IMR-90 (cell line): ENCODE measurements at regions not wholly inside any gene's neighbourhood (a gene's known extent, or its start where the extent isn't known, plus 50 kb on each side); places are given as distances from the start of the nearest gene placed in this dataset.

ENCODE experiments used
- ATAC-seq: fragments of 200-7000 bp; cut with Tn5 transposase; 2 replicates; pipeline ENCODE4 v1.9.1; 2020; ENCODE audit warnings: low read depth, mild to moderate bottlenecking, moderate library complexity
- BruUV-seq: library from RNA; stranded (reverse); fragments of 400-500 nt; replicated peaks from 2 replicates; lab custom pipeline; 2021; lab: Mats Ljungman, UMichigan
- CTCF ChIA-PET: fragments of 300-600 bp; formaldehyde crosslinking; extraction: SDS; loops from one replicate; lab custom pipeline; 2021; ENCODE audit warnings: antibody characterized with exemption; lab: Yijun Ruan, JAX
- POLR2A ChIA-PET: fragments of 300-600 bp; sonication (Branson Sonifier 250); formaldehyde crosslinking; loops from one replicate; lab custom pipeline; 2022; ENCODE audit warnings: antibody characterized with exemption; ENCODE audit not compliant: unreplicated experiment; lab: Charles Lee
- DNase-seq: peaks from one replicate; pipeline ENCODE4 v3.0.0; 2013
- H2AFZ ChIP-seq: replicated peaks from 2 replicates; pipeline ENCODE3; 2013; ENCODE audit warnings: low read length, mild to moderate bottlenecking; ENCODE audit not compliant: poor library complexity
- H2AK5ac ChIP-seq: 2 replicates; pipeline ENCODE4 v1.6.1; 2013; ENCODE audit warnings: low read depth, low read length, inconsistent platforms
- H2AK9ac ChIP-seq: replicated peaks from 2 replicates; pipeline ENCODE3; 2013; ENCODE audit warnings: mild to moderate bottlenecking, low read depth, low read length, moderate library complexity; ENCODE audit not compliant: poor library complexity
- H2BK120ac ChIP-seq: 2 replicates; pipeline ENCODE4 v1.6.1; 2013; ENCODE audit warnings: low read depth, low read length, inconsistent platforms
- H2BK15ac ChIP-seq: 3 replicates; pipeline ENCODE4 v1.6.1; 2013; ENCODE audit warnings: low read depth, low read length, inconsistent platforms
- H2BK20ac ChIP-seq: 2 replicates; pipeline ENCODE4 v1.6.1; 2013; ENCODE audit warnings: low read depth, mild to moderate bottlenecking, inconsistent platforms, low read length, moderate library complexity
- H2BK5ac ChIP-seq: 2 replicates; pipeline ENCODE4 v1.6.1; 2013; ENCODE audit warnings: mild to moderate bottlenecking, low read depth, low read length, inconsistent platforms; ENCODE audit not compliant: poor library complexity, severe bottlenecking
- H3K14ac ChIP-seq: replicated peaks from 2 replicates; pipeline ENCODE4 v1.6.1; 2013; ENCODE audit warnings: low read depth, low read length, inconsistent platforms
- H3K18ac ChIP-seq: 2 replicates; pipeline ENCODE4 v1.6.1; 2013; ENCODE audit warnings: low read depth, low read length, control low read depth
- H3K23ac ChIP-seq: 2 replicates; pipeline ENCODE4 v1.6.1; 2013; ENCODE audit warnings: low read depth, low read length, inconsistent platforms
- H3K27ac ChIP-seq: 2 replicates; pipeline ENCODE4 v1.5.1; 2013; ENCODE audit warnings: mild to moderate bottlenecking, control low read depth, low read length; ENCODE audit not compliant: insufficient read depth
- H3K27me3 ChIP-seq: 2 replicates; pipeline ENCODE4 v1.6.1; 2013; ENCODE audit warnings: low read length; ENCODE audit not compliant: control insufficient read depth, insufficient read depth
- H3K36me3 ChIP-seq: 2 replicates; pipeline ENCODE4 v1.6.1; 2013; ENCODE audit warnings: low read length, mixed read lengths; ENCODE audit not compliant: control insufficient read depth, insufficient read depth
- H3K4ac ChIP-seq: 2 replicates; pipeline ENCODE4 v1.6.1; 2013; ENCODE audit warnings: low read depth, low read length, inconsistent platforms
- H3K4me1 ChIP-seq: 2 replicates; pipeline ENCODE4 v1.6.1; 2013; ENCODE audit warnings: low read length, mixed read lengths; ENCODE audit not compliant: control insufficient read depth, insufficient read depth
- H3K4me2 ChIP-seq: 2 replicates; pipeline ENCODE4 v1.6.1; 2013; ENCODE audit warnings: low read depth, mild to moderate bottlenecking, control low read depth, low read length, moderate library complexity
- H3K4me3 ChIP-seq: 2 replicates; pipeline ENCODE4 v1.5.1; 2013; ENCODE audit warnings: low read depth, mild to moderate bottlenecking, control low read depth, low read length, moderate library complexity; ENCODE audit not compliant: insufficient read depth
- H3K56ac ChIP-seq: 2 replicates; pipeline ENCODE4 v1.6.1; 2013; ENCODE audit warnings: low read length, inconsistent platforms; ENCODE audit not compliant: insufficient read depth; ENCODE audit errors: extremely low read depth
- H3K79me1 ChIP-seq, 2 experiments: 2 replicates each; pipeline ENCODE4 v1.6.1; 2013; ENCODE audit warnings: low read length in 2 of 2, inconsistent platforms in 1 of 2, low read depth in 1 of 2
- H3K9ac ChIP-seq: 2 replicates; pipeline ENCODE4 v1.6.1; 2013; ENCODE audit warnings: low read depth, low read length, control low read depth
- H3K9me1 ChIP-seq: 2 replicates; pipeline ENCODE4 v1.6.1; 2013; ENCODE audit warnings: low read length, inconsistent platforms; ENCODE audit not compliant: insufficient read depth
- H3K9me3 ChIP-seq: 2 replicates; pipeline ENCODE4 v1.6.1; 2013; ENCODE audit warnings: low read length; ENCODE audit not compliant: control insufficient read depth, insufficient read depth
- H4K20me1 ChIP-seq: 2 replicates; pipeline ENCODE4 v1.6.1; 2013; ENCODE audit warnings: low read length, inconsistent platforms; ENCODE audit not compliant: insufficient read depth
- H4K5ac ChIP-seq: 2 replicates; pipeline ENCODE4 v1.6.1; 2013; ENCODE audit warnings: mild to moderate bottlenecking, low read depth, low read length, control low read depth
- H4K8ac ChIP-seq, 2 experiments: 2 replicates each; pipeline ENCODE4 v1.6.1; 2013; ENCODE audit warnings: low read depth in 2 of 2, low read length in 2 of 2, control low read depth in 1 of 2, inconsistent platforms in 1 of 2
- H4K91ac ChIP-seq: 2 replicates; pipeline ENCODE4 v1.6.1; 2013; ENCODE audit warnings: low read depth, low read length, inconsistent platforms; ENCODE audit not compliant: insufficient read depth
- CHD1 ChIP-seq: IDR thresholded peaks from 2 replicates; pipeline ENCODE4 v1.6.1; 2012; ENCODE audit warnings: low read depth, low read length, improper control_type of control experiment
- RAD21 ChIP-seq: IDR thresholded peaks from 2 replicates; pipeline ENCODE4 v1.6.1; 2012; ENCODE audit warnings: low read length, improper control_type of control experiment
- WGBS, 2 experiments: methylation state at CpG; one replicate each; pipeline versions ENCODE4 v1.1.5 to v1.1.7; 2013; ENCODE audit warnings: missing lambda C conversion rate in 2 of 2; ENCODE audit not compliant: insufficient read length in 1 of 2; ENCODE audit errors: extremely low coverage in 2 of 2; 5-methylcytosine and 5-hydroxymethylcytosine counted together
- dilution Hi-C: fragments of 300-500 bp; cut with HindIII; formaldehyde crosslinking; loops from one replicate; pipeline ENCODE4 v1.14.3; 2018; ENCODE audit warnings: low sequenced_read_pairs; ENCODE audit not compliant: unreplicated experiment
- in situ Hi-C: fragments of 300-500 bp; cut with MboI; formaldehyde crosslinking; loops from 3 replicates; pipeline ENCODE4 v1.14.3; 2019; ENCODE audit warnings: low sequenced_read_pairs, inconsistent platforms, mixed read lengths
- intact Hi-C: fragments of 100-400 bp; cut with micrococcal nuclease; formaldehyde crosslinking; loops from 2 replicates; pipeline ENCODE4 v1.10.0; 2022

DNA sequence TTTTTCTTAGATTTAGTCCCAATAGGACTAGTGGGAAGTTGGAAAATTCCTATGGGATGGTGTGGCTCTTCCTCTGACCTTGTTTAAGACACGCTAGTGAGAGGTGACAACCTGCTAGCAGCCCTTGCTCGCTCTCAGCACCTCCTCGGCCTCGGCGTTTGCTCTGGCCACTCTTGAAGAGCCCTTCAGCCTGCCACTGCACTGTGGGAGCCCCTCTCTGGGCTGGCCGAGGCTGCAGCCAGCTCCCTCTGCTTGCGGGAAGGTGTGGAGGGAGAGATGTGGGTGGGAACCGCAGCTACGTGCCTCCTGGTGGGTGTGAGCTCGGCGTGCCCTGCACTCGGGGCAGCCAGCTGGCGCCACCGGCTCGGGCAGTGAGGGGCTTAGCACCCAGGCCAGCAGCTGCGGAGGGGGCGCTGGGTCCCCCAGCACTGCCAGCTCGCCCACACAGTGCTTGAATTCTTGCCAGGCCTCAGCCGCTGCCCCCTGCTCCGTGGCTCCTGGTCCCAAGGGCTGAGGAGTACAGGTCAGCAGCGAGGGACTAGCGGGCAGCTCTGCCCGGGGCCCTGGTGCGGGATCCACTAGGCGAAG is 254.5 kb upstream of the ANKRD55 start:
- no peak overlapping the region for H4K5ac ChIP-seq
- no peak overlapping the region for H3K18ac ChIP-seq
- no peak overlapping the region for H3K56ac ChIP-seq
- H3K9me1 ChIP-seq: no peaks in the 10 kb centered on the region
- no peak overlapping the region for H2BK15ac ChIP-seq
- intact Hi-C loops: no loop called here
- no peak overlapping the region for H3K14ac ChIP-seq
- 76% methylated on average over 9 of the region's 25 CpGs; no CpG with 5 or more reads in 1 of the 2 experiments for WGBS, 2 experiments
- H3K4me3 ChIP-seq: no peak overlapping the region
- dilution Hi-C loops: no loop called here
- DNase-seq (no peak), ATAC-seq (no peak)
- no peak overlapping the region for H3K4ac ChIP-seq
- H3K79me1 ChIP-seq: no peaks in the 10 kb centered on the region
- H3K4me1 ChIP-seq: no peaks in the 10 kb centered on the region; the same call in 1 of the 2 replicates
- no peaks in the 10 kb centered on the region for H3K27me3 ChIP-seq
- BruUV-seq: no TSS peak
- CTCF ChIA-PET: no interaction called here
- H3K4me2 ChIP-seq: no peak overlapping the region
- TF ChIP-seq RAD21 (no peak), CHD1 (no peak)
- no peak overlapping the region for H2AFZ ChIP-seq
- no peaks in the 10 kb centered on the region for H3K9me3 ChIP-seq
- POLR2A ChIA-PET: no interaction called here
- no peaks in the 10 kb centered on the region for H4K20me1 ChIP-seq
- H2BK5ac ChIP-seq: no peak overlapping the region
- H2BK120ac ChIP-seq: no peak overlapping the region
- no peak overlapping the region for H3K27ac ChIP-seq
- in situ Hi-C loops: no loop called here
- no peak overlapping the region for H3K23ac ChIP-seq
- no peak overlapping the region for H4K91ac ChIP-seq
- H2BK20ac ChIP-seq: no peak overlapping the region
- H3K36me3 ChIP-seq: no peaks in the 10 kb centered on the region
- no peak overlapping the region for H3K9ac ChIP-seq
- no peak overlapping the region for H2AK9ac ChIP-seq
- no peak overlapping the region for H4K8ac ChIP-seq
- no peak overlapping the region for H2AK5ac ChIP-seq
